Neuronal stem cell (in vitro differentiated cells): ENCODE measurements at regions not wholly inside any gene's neighbourhood (a gene's known extent, or its start where the extent isn't known, plus 50 kb on each side); places are given as distances from the start of the nearest gene placed in this dataset.

ENCODE experiments used
- DNase-seq: peaks from one replicate; pipeline ENCODE4 v3.0.0-alpha.2; 2013; ENCODE audit warnings: low spot score
- H2AFZ ChIP-seq: one replicate; pipeline ENCODE4 v1.6.1; 2013; ENCODE audit warnings: mild to moderate bottlenecking, low read length, inconsistent platforms
- H2AK5ac ChIP-seq: 2 replicates; pipeline ENCODE4 v1.6.1; 2013; ENCODE audit warnings: low read depth, mild to moderate bottlenecking, inconsistent platforms, low read length, moderate library complexity, mixed read lengths
- H2BK120ac ChIP-seq: 2 replicates; pipeline ENCODE4 v1.6.1; 2013; ENCODE audit warnings: low read depth, mild to moderate bottlenecking, inconsistent platforms, low read length, moderate library complexity, mixed read lengths
- H2BK12ac ChIP-seq: one replicate; pipeline ENCODE4 v1.6.1; 2013; ENCODE audit warnings: low read length, inconsistent platforms
- H2BK15ac ChIP-seq: 2 replicates; pipeline ENCODE4 v1.6.1; 2013; ENCODE audit warnings: mild to moderate bottlenecking, low read length, inconsistent platforms, mixed read lengths
- H2BK5ac ChIP-seq: one replicate; pipeline ENCODE4 v1.6.1; 2013; ENCODE audit warnings: inconsistent platforms, mild to moderate bottlenecking, low read length, moderate library complexity
- H3K14ac ChIP-seq: one replicate; pipeline ENCODE4 v1.6.1; 2013; ENCODE audit warnings: low read length, inconsistent platforms
- H3K18ac ChIP-seq: 2 replicates; pipeline ENCODE4 v1.6.1; 2013; ENCODE audit warnings: low read length, inconsistent platforms
- H3K23ac ChIP-seq: 2 replicates; pipeline ENCODE4 v1.6.1; 2013; ENCODE audit warnings: low read depth, mild to moderate bottlenecking, mixed read lengths, low read length, inconsistent platforms; ENCODE audit not compliant: poor library complexity
- H3K27ac ChIP-seq: replicated peaks from 3 replicates; pipeline ENCODE4 v1.5.1; 2013; ENCODE audit warnings: low read length, inconsistent platforms
- H3K27me3 ChIP-seq, 3 experiments: 2 replicates each; pipeline ENCODE4 v1.6.1; 2013; ENCODE audit warnings: low read length in 3 of 3, mild to moderate bottlenecking in 2 of 3, inconsistent platforms in 1 of 3, low read depth in 1 of 3, mixed read lengths in 1 of 3, moderate library complexity in 1 of 3; ENCODE audit not compliant: control insufficient read depth in 3 of 3, insufficient read depth in 3 of 3
- H3K36me3 ChIP-seq, 2 donors: replicated peaks in 1 of 2; 2 replicates each; pipeline ENCODE4 v1.6.1; 2013; ENCODE audit warnings: low read length in 2 of 2; ENCODE audit not compliant: control insufficient read depth in 2 of 2, insufficient read depth in 2 of 2
- H3K4ac ChIP-seq: 2 replicates; pipeline ENCODE4 v1.6.1; 2013; ENCODE audit warnings: inconsistent platforms, mild to moderate bottlenecking, low read length, moderate library complexity
- H3K4me1 ChIP-seq, 2 donors: 1 replicate in 1 of 2; 2 replicates in 1 of 2; pipeline ENCODE4 v1.6.1; 2013; ENCODE audit warnings: low read length in 2 of 2, low read depth in 1 of 2; ENCODE audit not compliant: control insufficient read depth in 2 of 2, insufficient read depth in 1 of 2
- H3K4me2 ChIP-seq: one replicate; pipeline ENCODE4 v1.6.1; 2013; ENCODE audit warnings: mild to moderate bottlenecking, low read length, inconsistent platforms; ENCODE audit not compliant: insufficient read depth, poor library complexity, severe bottlenecking
- H3K4me3 ChIP-seq, 2 donors: 2 replicates each; pipeline ENCODE4 v1.5.1; 2013; ENCODE audit warnings: low read length in 2 of 2, mild to moderate bottlenecking in 2 of 2, inconsistent platforms in 1 of 2, moderate library complexity in 1 of 2
- H3K79me1 ChIP-seq: one replicate; pipeline ENCODE4 v1.6.1; 2013; ENCODE audit warnings: low read depth, mild to moderate bottlenecking, inconsistent platforms, low read length, moderate library complexity
- H3K9ac ChIP-seq: one replicate; pipeline ENCODE4 v1.6.1; 2013; ENCODE audit warnings: mild to moderate bottlenecking, low read depth, low read length, inconsistent platforms; ENCODE audit not compliant: poor library complexity
- H3K9me3 ChIP-seq, 2 donors: replicated peaks in 1 of 2; 2 replicates each; pipeline versions ENCODE3 to v1.6.1; 2013; ENCODE audit warnings: low read length in 2 of 2, mild to moderate bottlenecking in 2 of 2, inconsistent platforms in 1 of 2, low read depth in 1 of 2, mixed read lengths in 1 of 2, moderate library complexity in 1 of 2; ENCODE audit not compliant: control insufficient read depth in 2 of 2, insufficient read depth in 1 of 2
- H4K8ac ChIP-seq: one replicate; pipeline ENCODE4 v1.6.1; 2013; ENCODE audit warnings: low read depth, mild to moderate bottlenecking, inconsistent platforms, low read length, moderate library complexity
- H4K91ac ChIP-seq: one replicate; pipeline ENCODE4 v1.6.1; 2013; ENCODE audit warnings: low read length, low read depth, mild to moderate bottlenecking, inconsistent platforms; ENCODE audit not compliant: poor library complexity
- WGBS, 2 donors: extraction: QIAGEN DNeasy Blood & Tissue Kit; methylation state at CpG; one replicate each; pipeline ENCODE4 v1.1.7; 2013; ENCODE audit warnings: missing lambda C conversion rate in 2 of 2, mixed read lengths in 1 of 2; ENCODE audit not compliant: insufficient read length in 2 of 2, insufficient replicate concordance in 1 of 2; ENCODE audit errors: extremely low coverage in 2 of 2; 5-methylcytosine and 5-hydroxymethylcytosine counted together

- H3K23ac ChIP-seq: no peak overlapping the region
- H3K4me1 ChIP-seq: no peaks in the 10 kb centered on the region
- DNase-seq: no peak
- H3K27me3 ChIP-seq: no peaks in the 10 kb centered on the region
- H2AK5ac ChIP-seq: no peak overlapping the region
- no peak overlapping the region for H3K14ac ChIP-seq
- H3K18ac ChIP-seq: no peak overlapping the region
- H2BK120ac ChIP-seq: no peak overlapping the region
- no peak overlapping the region for H3K27ac ChIP-seq
- H3K36me3 ChIP-seq: no peaks in the 10 kb centered on the region
- no peak overlapping the region for H4K91ac ChIP-seq
- H3K9ac ChIP-seq: no peak overlapping the region
- no peak overlapping the region for H3K4ac ChIP-seq
- H2BK15ac ChIP-seq: no peak overlapping the region
- H2BK5ac ChIP-seq: no peak overlapping the region
- H3K4me3 ChIP-seq: no peak overlapping the region
- no peak overlapping the region for H4K8ac ChIP-seq
- H3K4me2 ChIP-seq: no peak overlapping the region
- H2BK12ac ChIP-seq: no peak overlapping the region
- H3K79me1 ChIP-seq: no peaks in the 10 kb centered on the region
- H2AFZ ChIP-seq: no peak overlapping the region
- H3K9me3 ChIP-seq: no peaks in the 10 kb centered on the region
- no CpG with 5 or more reads among the region's 1 CpG for WGBS, 2 donors
These were observed 328.2 kb downstream of the ZIC1 start for GRCh38 chr3:147737376-147737775.

DNA sequence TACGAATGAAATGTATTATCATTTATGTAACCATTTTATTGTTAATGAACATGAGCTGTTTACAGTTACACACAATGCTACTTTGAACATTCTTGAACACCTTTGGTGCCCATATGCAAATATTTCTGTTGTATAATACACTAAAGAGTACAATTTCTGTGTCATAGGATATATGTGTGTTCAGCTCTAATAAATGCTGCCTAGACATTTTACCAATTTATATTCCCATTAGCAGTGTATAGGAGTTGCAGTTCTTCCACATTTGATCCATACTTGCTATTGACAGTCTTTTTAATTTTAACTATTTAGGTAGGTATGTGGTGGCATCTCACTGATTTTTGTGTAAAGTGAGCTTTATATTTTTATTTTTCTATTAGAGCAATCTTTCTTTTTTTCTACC, 331.8 kb downstream of the ZIC1 start:
- Histone ChIP-seq H2BK12ac (no peak overlapping the region), H4K8ac (no peak overlapping the region), H3K14ac (no peak overlapping the region), H2BK5ac (no peak overlapping the region), H3K9me3 (no peaks in the 10 kb centered on the region), H3K4me1 (peaks cover 0 to 3% of the 10 kb centered on the region in 2 donors), H4K91ac (no peak overlapping the region), H3K27me3 (no peaks in the 10 kb centered on the region), H3K4me2 (no peak overlapping the region), H2AFZ (no peak overlapping the region), H3K27ac (no peak overlapping the region), H2BK120ac (no peak overlapping the region), H3K9ac (no peak overlapping the region), H3K79me1 (no peaks in the 10 kb centered on the region), H3K18ac (no peak overlapping the region), H3K4me3 (no peak overlapping the region), H3K23ac (no peak overlapping the region), H2BK15ac (no peak overlapping the region), H3K36me3 (no peaks in the 10 kb centered on the region), H2AK5ac (no peak overlapping the region), H3K4ac (no peak overlapping the region)
- no peak for DNase-seq
- no CpG with 5 or more reads among the region's 1 CpG for WGBS, 2 donors

DNA sequence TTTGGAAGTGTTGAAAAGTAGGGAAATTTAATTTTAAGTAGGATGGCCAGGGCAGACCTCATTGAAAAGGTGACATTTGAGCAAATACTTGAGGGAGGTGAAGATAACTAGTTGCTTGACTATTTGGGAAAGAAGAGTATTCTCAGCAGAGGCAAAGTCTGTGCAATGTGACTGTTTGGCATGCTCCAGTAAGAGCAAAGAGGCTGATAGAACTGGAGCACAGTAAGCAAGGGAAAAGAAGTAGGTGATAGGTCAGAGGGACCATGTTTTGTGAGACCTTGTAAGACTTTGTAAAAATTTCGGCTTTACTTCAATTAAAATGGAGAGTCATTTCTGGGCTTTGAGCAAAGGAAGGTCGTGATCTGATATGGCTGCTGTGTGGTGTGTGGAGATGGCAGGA, 335.8 kb downstream of the ZIC1 start:
- no peak overlapping the region for H2BK5ac ChIP-seq
- WGBS, 2 donors: no CpG with 5 or more reads among the region's 2 CpGs
- no peak overlapping the region for H4K91ac ChIP-seq

DNA sequence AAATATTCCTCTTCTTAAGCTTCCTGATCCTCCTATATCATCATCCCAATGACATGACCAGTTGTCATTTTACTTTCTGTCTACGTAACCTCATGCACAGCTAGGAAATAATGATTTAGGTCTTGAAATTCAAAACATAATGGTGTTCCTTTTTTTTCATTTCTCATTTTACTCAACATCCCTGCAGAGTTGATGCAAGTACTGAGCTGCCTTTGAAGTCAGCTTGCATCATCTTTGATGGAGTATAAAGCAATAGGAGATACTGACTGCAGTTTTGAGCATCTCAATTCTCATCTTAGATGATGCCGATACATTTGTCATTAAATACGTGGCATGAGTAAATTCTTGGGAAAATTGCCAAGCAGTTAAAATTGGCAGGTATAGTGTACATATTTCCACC, 346.1 kb downstream of the ZIC1 start:
- Histone ChIP-seq H3K36me3 (no peaks in the 10 kb centered on the region), H3K4me2 (no peak overlapping the region), H3K4me3 (no peak overlapping the region), H3K4me1 (peaks cover 0 to 4% of the 10 kb centered on the region in 2 donors), H3K4ac (no peak overlapping the region), H3K18ac (no peak overlapping the region), H2AFZ (no peak overlapping the region), H3K27ac (no peak overlapping the region), H4K8ac (no peak overlapping the region), H2BK120ac (no peak overlapping the region), H2BK15ac (no peak overlapping the region), H2BK5ac (no peak overlapping the region), H3K9me3 (no peaks in the 10 kb centered on the region), H2AK5ac (no peak overlapping the region), H3K23ac (no peak overlapping the region), H2BK12ac (no peak overlapping the region), H3K14ac (no peak overlapping the region), H3K9ac (no peak overlapping the region), H3K79me1 (no peaks in the 10 kb centered on the region), H4K91ac (no peak overlapping the region), H3K27me3 (no peaks in the 10 kb centered on the region)
- no CpG with 5 or more reads among the region's 3 CpGs for WGBS, 2 donors
- DNase-seq: no peak

More for the DNA sequence above, 335.8 kb downstream of the ZIC1 start:
- H4K8ac ChIP-seq: no peak overlapping the region
- no peaks in the 10 kb centered on the region for H3K79me1 ChIP-seq
- H3K18ac ChIP-seq: no peak overlapping the region
- H2AFZ ChIP-seq: no peak overlapping the region
- H2BK120ac ChIP-seq: no peak overlapping the region
- no peak overlapping the region for H2AK5ac ChIP-seq
- H3K36me3 ChIP-seq: no peaks in the 10 kb centered on the region
- no peak for DNase-seq
- H3K4me3 ChIP-seq: no peak overlapping the region
- no peak overlapping the region for H2BK15ac ChIP-seq
- no peak overlapping the region for H3K27ac ChIP-seq
- H3K14ac ChIP-seq: no peak overlapping the region
- H3K9me3 ChIP-seq: no peaks in the 10 kb centered on the region
- no peak overlapping the region for H3K23ac ChIP-seq
- no peak overlapping the region for H3K4ac ChIP-seq
- H3K4me1 ChIP-seq: peaks cover 0 to 3% of the 10 kb centered on the region in 2 donors
- no peak overlapping the region for H3K4me2 ChIP-seq
- no peaks in the 10 kb centered on the region for H3K27me3 ChIP-seq
- no peak overlapping the region for H2BK12ac ChIP-seq
- no peak overlapping the region for H3K9ac ChIP-seq
